Epithelial cell of proximal tubule (primary cell): ENCODE measurements at regions not wholly inside any gene's neighbourhood (a gene's known extent, or its start where the extent isn't known, plus 50 kb on each side); places are given as distances from the start of the nearest gene placed in this dataset.

Experiments used
- DNase-seq: peaks from one replicate; pipeline ENCODE4 v3.0.0-alpha.2; 2011; ENCODE audit warnings: low read depth
- H3K4me3 ChIP-seq: 2 replicates; pipeline ENCODE4 v1.5.1; 2011; ENCODE audit warnings: low read depth, mild to moderate bottlenecking, low read length
- CTCF ChIP-seq: conservative IDR thresholded peaks from 2 replicates; pipeline ENCODE4 v1.5.1; 2012; ENCODE audit warnings: low read depth, mild to moderate bottlenecking, low read length

GRCh38 chr9:1505489-1505888 is 455.3 kb downstream of the DMRT2 start:
- no peak overlapping the region for H3K4me3 ChIP-seq
- no peak for TF ChIP-seq CTCF
- no peak for DNase-seq

GRCh38 chr9:1510712-1511111 is 460.6 kb downstream of the DMRT2 start:
- TF ChIP-seq CTCF, result no peak
- no peak for DNase-seq
- H3K4me3 ChIP-seq, result no peak overlapping the region

- TF ChIP-seq CTCF, result no peak
- DNase-seq, result no peak
- H3K4me3 ChIP-seq, result no peak overlapping the region
Observed at GRCh38 chr9:1513105-1513504, 462.9 kb downstream of the DMRT2 start.

- H3K4me3 ChIP-seq, result no peak overlapping the region
- TF ChIP-seq CTCF, result no peak
- no peak for DNase-seq
Observed at GRCh38 chr9:1514250-1514649, 464.1 kb downstream of the DMRT2 start.

- H3K4me3 ChIP-seq, result no peak overlapping the region
- DNase-seq, result no peak
- no peak for TF ChIP-seq CTCF
Observed at GRCh38 chr9:1514776-1515363, 464.7 kb downstream of the DMRT2 start.

GRCh38 chr9:1515557-1515956 is 465.4 kb downstream of the DMRT2 start:
- TF ChIP-seq CTCF, result no peak
- no peak overlapping the region for H3K4me3 ChIP-seq
- no peak for DNase-seq

GRCh38 chr9:1521547-1521946 is 471.4 kb downstream of the DMRT2 start:
- no peak overlapping the region for H3K4me3 ChIP-seq
- no peak for TF ChIP-seq CTCF
- DNase-seq, result no peak
